Skeletal muscle tissue (tissue), 3 donors: ENCODE measurements at regions not wholly inside any gene's neighbourhood (a gene's known extent, or its start where the extent isn't known, plus 50 kb on each side); places are given as distances from the start of the nearest gene placed in this dataset.
"Not testable (repeated sequence)": the region's sequence is repeated elsewhere in the genome, so short reads cannot be mapped to it uniquely, and the experiment has no call there.

Experiments
- H3K27ac ChIP-seq: one replicate; pipeline ENCODE4 v1.7.0; 2013; ENCODE audit warnings: mild to moderate bottlenecking, low read depth, low read length, inconsistent platforms
- H3K27me3 ChIP-seq, 3 donors: one replicate each; pipeline ENCODE4 v1.7.0; 2013; ENCODE audit warnings: low read length in 3 of 3; ENCODE audit not compliant: control insufficient read depth in 3 of 3, insufficient read depth in 3 of 3
- H3K36me3 ChIP-seq, 3 donors: one replicate each; pipeline ENCODE4 v1.7.0; 2013; ENCODE audit warnings: low read length in 3 of 3; ENCODE audit not compliant: control insufficient read depth in 3 of 3, insufficient read depth in 3 of 3
- H3K4me1 ChIP-seq, 3 donors: one replicate each; pipeline ENCODE4 v1.7.0; 2013; ENCODE audit warnings: low read length in 3 of 3, mild to moderate bottlenecking in 3 of 3; ENCODE audit not compliant: control insufficient read depth in 3 of 3, insufficient read depth in 3 of 3
- H3K4me3 ChIP-seq, 3 donors: one replicate each; pipeline ENCODE4 v1.7.0; 2013; ENCODE audit warnings: low read length in 3 of 3
- H3K9ac ChIP-seq, 3 donors: one replicate each; pipeline ENCODE4 v1.7.0; 2013; ENCODE audit warnings: low read length in 3 of 3, mild to moderate bottlenecking in 3 of 3, moderate library complexity in 2 of 3, low read depth in 1 of 3
- H3K9me3 ChIP-seq, 3 donors: one replicate each; pipeline ENCODE4 v1.7.0; 2013; ENCODE audit warnings: low read length in 3 of 3; ENCODE audit not compliant: control insufficient read depth in 3 of 3
- donor health status: Osteomylitis.

DNA sequence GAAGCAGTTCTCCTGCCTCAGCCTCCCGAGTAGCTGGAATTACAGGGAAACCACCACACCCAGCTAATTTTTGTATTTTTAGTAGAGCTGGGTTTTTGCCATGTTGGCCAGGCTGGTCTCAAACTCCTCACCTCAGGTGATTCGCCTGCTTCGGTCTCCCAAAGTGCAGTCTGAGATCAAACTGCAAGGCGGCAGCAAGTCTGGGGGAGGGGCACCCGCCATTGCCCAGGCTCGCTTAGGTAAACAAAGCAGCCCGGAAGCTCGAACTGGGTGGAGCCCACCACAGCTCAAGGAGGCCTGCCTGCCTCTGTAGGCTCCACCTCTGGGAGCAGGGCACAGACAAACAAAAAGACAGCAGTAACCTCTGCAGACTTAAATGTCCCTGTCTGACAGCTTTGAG, 725.2 kb upstream of the ANKRD30A start:
- not testable (repeated sequence) for H3K4me3 ChIP-seq, H3K9me3 ChIP-seq, H3K4me1 ChIP-seq, H3K36me3 ChIP-seq, H3K9ac ChIP-seq, H3K27ac ChIP-seq, H3K27me3 ChIP-seq

DNA sequence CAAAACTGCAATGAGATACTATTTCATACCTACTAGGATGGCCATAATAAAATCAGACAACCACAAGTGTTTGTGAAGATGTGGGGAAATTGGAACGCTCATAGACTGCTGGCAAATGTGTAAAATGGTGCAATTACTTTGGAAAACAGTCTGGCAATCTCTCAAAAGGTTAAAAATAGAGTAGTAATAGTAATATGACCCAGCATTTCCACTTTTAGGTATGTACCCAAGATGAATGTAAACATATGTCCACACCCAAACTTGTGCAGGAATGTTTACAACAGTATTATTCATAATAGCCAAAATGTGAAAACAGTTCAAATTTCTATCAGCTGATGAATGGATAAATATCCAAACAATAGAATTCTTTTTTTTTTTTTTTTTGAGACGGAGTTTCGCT, 731.6 kb upstream of the ANKRD30A start:
- no peaks in the 10 kb centered on the region for H3K4me1 ChIP-seq
- no peak overlapping the region for H3K27ac ChIP-seq
- H3K4me3 ChIP-seq, result no peak overlapping the region
- no peak overlapping the region for H3K9ac ChIP-seq
- no peaks in the 10 kb centered on the region for H3K9me3 ChIP-seq
- H3K27me3 ChIP-seq, result no peaks in the 10 kb centered on the region
- H3K36me3 ChIP-seq, result no peaks in the 10 kb centered on the region

DNA sequence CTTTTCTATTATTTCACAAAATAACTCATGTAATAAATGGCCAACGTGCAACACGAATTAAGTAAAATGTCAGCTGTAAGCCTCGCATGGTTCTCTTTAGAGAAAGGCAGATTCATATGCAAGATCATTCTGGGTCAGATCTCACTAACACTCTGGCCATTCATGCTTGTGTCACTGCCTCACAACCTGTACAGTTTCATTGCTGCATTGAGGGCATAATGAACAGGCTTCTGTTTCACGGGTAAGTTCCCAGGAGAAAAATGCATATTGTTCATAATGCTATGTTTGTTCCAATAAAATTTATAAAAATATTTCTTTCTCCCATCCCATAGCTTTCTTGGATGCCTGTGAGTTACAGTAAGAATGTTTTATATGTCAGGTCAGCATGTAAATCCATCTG, 734.0 kb upstream of the ANKRD30A start:
- Histone ChIP-seq H3K9ac (no peak overlapping the region), H3K27me3 (no peaks in the 10 kb centered on the region), H3K4me1 (no peaks in the 10 kb centered on the region), H3K4me3 (no peak overlapping the region), H3K27ac (no peak overlapping the region), H3K36me3 (no peaks in the 10 kb centered on the region), H3K9me3 (no peaks in the 10 kb centered on the region)

DNA sequence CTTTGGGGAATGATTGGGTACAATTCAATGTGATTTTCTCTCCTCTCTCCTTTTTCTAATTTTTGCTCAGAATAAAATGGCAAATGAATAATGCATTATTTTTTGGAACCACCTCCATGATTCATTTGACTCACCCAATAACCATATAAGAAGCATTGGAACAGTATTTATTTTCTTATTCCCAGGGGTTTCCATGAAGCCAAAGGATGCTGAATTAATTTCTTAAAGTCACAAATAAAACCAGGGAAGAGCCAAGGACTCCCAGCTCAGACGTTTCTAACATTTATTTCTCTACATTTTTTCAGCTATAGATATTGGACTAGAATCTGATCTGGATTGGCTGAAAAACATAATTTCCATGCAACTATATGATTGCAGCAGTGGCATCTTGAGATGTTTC, 735.2 kb upstream of the ANKRD30A start:
- H3K27me3 ChIP-seq, result no peaks in the 10 kb centered on the region
- H3K4me3 ChIP-seq, result no peak overlapping the region
- no peak overlapping the region for H3K27ac ChIP-seq
- no peak overlapping the region for H3K9ac ChIP-seq
- no peaks in the 10 kb centered on the region for H3K9me3 ChIP-seq
- H3K36me3 ChIP-seq, result no peaks in the 10 kb centered on the region
- no peaks in the 10 kb centered on the region for H3K4me1 ChIP-seq

DNA sequence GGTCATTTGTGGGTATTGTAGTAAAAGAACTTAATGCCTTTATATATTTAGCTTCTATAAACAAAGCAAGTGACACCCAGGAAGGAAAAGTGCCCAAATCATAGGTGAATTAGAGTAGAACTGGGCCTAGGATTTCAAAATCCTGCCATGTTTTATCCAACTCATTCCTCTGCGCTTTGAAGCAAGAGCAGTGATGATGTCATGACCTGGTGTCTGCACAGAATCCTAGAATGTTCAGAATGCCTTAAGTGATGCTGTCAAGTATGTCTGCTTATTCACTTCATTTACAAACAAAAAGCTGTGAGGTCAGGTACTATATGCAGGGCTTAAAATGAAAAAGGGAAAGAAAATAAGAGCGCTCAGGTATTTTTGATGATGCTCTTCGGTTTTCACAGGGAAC, 737.2 kb upstream of the ANKRD30A start:
- no peaks in the 10 kb centered on the region for H3K27me3 ChIP-seq
- H3K36me3 ChIP-seq, result no peaks in the 10 kb centered on the region

DNA sequence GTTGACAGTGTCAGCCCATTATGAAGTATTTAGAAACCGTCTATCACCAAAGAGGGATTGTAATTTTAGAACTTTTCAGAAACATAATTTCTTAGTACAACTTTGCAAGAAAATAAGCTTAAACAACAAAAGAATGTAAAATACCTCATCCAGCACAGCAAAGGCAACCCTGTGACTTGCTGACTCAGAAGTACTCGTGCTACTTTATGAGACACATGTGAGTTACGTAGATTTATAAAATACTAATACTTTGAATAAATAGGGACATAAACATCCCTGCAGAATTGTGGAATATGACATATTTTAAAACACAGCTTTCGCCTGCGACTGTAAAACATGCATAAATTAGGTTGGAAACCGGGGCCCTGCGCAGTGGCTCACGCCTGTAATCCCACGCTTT, 739.7 kb upstream of the ANKRD30A start:
- Histone ChIP-seq H3K4me1 (no peaks in the 10 kb centered on the region), H3K9ac (no peak overlapping the region), H3K27ac (no peak overlapping the region), H3K36me3 (no peaks in the 10 kb centered on the region), H3K9me3 (no peaks in the 10 kb centered on the region), H3K27me3 (no peaks in the 10 kb centered on the region), H3K4me3 (no peak overlapping the region)

More for the DNA sequence above, 737.2 kb upstream of the ANKRD30A start:
- Histone ChIP-seq H3K9ac (no peak overlapping the region), H3K27ac (no peak overlapping the region), H3K4me3 (no peak overlapping the region), H3K9me3 (no peaks in the 10 kb centered on the region), H3K4me1 (no peaks in the 10 kb centered on the region)

DNA sequence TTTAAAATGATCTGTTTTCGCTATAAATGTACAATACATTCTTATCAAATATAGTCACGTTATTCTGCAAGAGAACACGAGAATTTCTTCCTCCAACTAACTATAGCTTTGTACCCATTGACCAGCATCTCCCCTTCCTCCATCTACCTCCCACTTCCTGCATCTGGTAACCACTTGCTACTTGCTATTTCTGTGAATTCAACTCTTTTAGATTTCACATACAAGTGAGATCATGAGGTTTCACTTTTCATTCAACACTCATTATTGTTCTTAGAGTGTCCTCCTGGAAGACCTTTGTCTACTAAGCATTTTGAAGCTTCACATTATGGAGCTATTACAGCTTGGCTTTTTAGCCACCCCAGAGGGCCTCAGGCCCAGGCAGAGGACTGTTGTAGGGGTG, 741.3 kb upstream of the FZD8 start:
- Histone ChIP-seq H3K4me3 (no peak overlapping the region), H3K27me3 (no peaks in the 10 kb centered on the region), H3K4me1 (no peaks in the 10 kb centered on the region), H3K27ac (no peak overlapping the region), H3K9ac (no peak overlapping the region), H3K36me3 (no peaks in the 10 kb centered on the region), H3K9me3 (peaks cover 0 to 2% (median 0%) of the 10 kb centered on the region in 3 donors)

DNA sequence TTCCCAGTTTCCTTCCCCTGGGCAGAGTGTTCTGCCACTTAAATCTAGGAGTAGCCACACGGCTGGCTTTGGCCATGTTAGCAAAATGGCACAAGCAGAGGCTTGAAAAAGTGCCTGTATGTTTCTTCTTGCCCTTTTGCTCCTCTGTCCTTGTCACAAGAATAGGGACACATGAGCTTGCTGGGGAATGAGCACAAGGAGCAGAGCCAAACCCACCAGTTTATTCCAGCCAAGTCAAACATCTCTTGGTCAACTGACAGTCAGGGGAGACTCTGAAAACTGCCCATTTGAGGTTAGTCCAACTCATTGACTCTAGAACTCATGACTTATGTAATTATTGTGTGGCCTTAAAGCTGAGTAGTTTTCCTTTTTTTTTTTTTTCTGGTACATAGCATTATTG, 739.7 kb upstream of the FZD8 start:
- Histone ChIP-seq H3K9ac (no peak overlapping the region), H3K4me1 (no peaks in the 10 kb centered on the region), H3K36me3 (no peaks in the 10 kb centered on the region), H3K4me3 (no peak overlapping the region), H3K27ac (no peak overlapping the region), H3K9me3 (peaks cover 0 to 2% (median 0%) of the 10 kb centered on the region in 3 donors), H3K27me3 (no peaks in the 10 kb centered on the region)

DNA sequence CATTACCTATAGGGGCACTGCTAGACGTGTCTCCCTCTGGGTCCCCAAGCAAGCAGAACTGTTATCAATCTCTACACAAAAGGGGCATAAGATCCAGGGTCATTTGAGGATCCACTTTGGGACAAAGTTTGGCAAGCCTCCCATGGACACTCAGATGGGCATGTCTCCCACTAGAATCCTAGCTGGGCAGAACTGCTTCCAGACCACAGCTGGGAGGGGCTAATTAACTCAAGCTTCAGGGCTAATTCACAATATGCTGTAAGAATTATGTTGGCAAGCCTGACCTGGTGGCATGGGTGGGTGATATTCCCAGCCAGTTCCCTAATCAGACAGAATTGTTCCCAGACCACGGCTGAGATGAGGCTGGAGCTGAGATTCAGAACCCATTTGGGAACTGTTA, 738.4 kb upstream of the FZD8 start:
- H3K36me3 ChIP-seq, result no peaks in the 10 kb centered on the region
- H3K4me3 ChIP-seq, result no peak overlapping the region
- no peak overlapping the region for H3K27ac ChIP-seq
- H3K27me3 ChIP-seq, result no peaks in the 10 kb centered on the region
- H3K9ac ChIP-seq, result no peak overlapping the region
- no peaks in the 10 kb centered on the region for H3K4me1 ChIP-seq
- H3K9me3 ChIP-seq, result peaks cover 0 to 2% (median 0%) of the 10 kb centered on the region in 3 donors

DNA sequence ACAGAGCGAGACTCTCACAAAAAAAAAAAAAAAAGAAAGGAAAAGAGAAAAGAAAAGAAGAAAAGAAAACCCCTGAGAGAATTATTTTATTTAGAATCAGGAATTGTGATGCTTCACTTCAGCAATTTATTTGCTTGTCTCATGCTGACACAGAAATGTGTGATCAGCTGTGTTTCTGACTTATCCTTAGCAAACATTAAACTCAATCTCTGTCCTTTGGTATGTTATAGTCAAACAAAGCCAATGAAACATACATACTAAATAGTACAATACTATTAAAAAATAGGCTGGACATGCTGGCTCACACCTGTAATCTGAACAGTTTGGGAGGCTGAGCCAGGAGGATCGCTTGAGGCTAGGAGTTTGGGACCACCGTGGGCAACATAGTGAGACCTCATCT, 733.0 kb upstream of the FZD8 start:
- H3K4me1 ChIP-seq, result no peaks in the 10 kb centered on the region
- no peak overlapping the region for H3K27ac ChIP-seq
- H3K27me3 ChIP-seq, result no peaks in the 10 kb centered on the region
- no peaks in the 10 kb centered on the region for H3K36me3 ChIP-seq
- H3K4me3 ChIP-seq, result no peak overlapping the region
- no peak overlapping the region for H3K9ac ChIP-seq
- H3K9me3 ChIP-seq, result peaks cover 0 to 2% (median 0%) of the 10 kb centered on the region in 3 donors
